NCI-H2227 treated with DMSO at 0.1 percent for 48 hours (cell line): ENCODE measurements at regions not wholly inside any gene's neighbourhood (a gene's known extent, or its start where the extent isn't known, plus 50 kb on each side); places are given as distances from the start of the nearest gene placed in this dataset.
"Not testable (repeated sequence)": the region's sequence is repeated elsewhere in the genome, so short reads cannot be mapped to it uniquely, and the experiment has no call there.

Source experiments
- DNase-seq: peaks from one replicate; lab custom pipeline; 2025; lab: John Stamatoyannopoulos, UW

- no peak for DNase-seq
These were observed 833.9 kb upstream of the PRKX start for GRCh38 chrX:4547213-4547836.

- not testable (repeated sequence) for DNase-seq
These were observed 832.7 kb upstream of the PRKX start for GRCh38 chrX:4546178-4546577.

GRCh38 chrX:4528247-4528646 lies 814.8 kb upstream of the PRKX start:
- no peak for DNase-seq

- DNase-seq = no peak
These were observed 772.5 kb upstream of the PRKX start for GRCh38 chrX:4485912-4486311.

GRCh38 chrX:4484266-4484665 lies 770.8 kb upstream of the PRKX start:
- DNase-seq = no peak

- no peak for DNase-seq
These were observed 738.1 kb upstream of the PRKX start for GRCh38 chrX:4451591-4451990.

GRCh38 chrX:4450177-4450576 lies 736.7 kb upstream of the PRKX start:
- no peak for DNase-seq

GRCh38 chrX:4435905-4436304 lies 722.5 kb upstream of the PRKX start:
- no peak for DNase-seq

- no peak for DNase-seq
These were observed 684.0 kb upstream of the PRKX start for GRCh38 chrX:4397471-4397870.

- DNase-seq = no peak
These were observed 668.8 kb upstream of the PRKX start for GRCh38 chrX:4382273-4382672.

- DNase-seq = no peak
These were observed 667.3 kb upstream of the PRKX start for GRCh38 chrX:4380710-4381109.

GRCh38 chrX:4379071-4379470 lies 665.6 kb upstream of the PRKX start:
- DNase-seq = no peak

GRCh38 chrX:4373791-4374190 lies 660.3 kb upstream of the PRKX start:
- DNase-seq = no peak

GRCh38 chrX:4358577-4358976 lies 645.1 kb upstream of the PRKX start:
- no peak for DNase-seq

- no peak for DNase-seq
These were observed 609.5 kb upstream of the PRKX start for GRCh38 chrX:4322916-4323315.

- DNase-seq = no peak
These were observed 607.0 kb upstream of the PRKX start for GRCh38 chrX:4320436-4320947.

GRCh38 chrX:4315891-4316290 lies 602.4 kb upstream of the PRKX start:
- DNase-seq = no peak

- no peak for DNase-seq
These were observed 601.1 kb upstream of the PRKX start for GRCh38 chrX:4314586-4314985.

- no peak for DNase-seq
These were observed 563.7 kb upstream of the PRKX start for GRCh38 chrX:4277122-4277521.

- DNase-seq = no peak
These were observed 555.2 kb upstream of the PRKX start for GRCh38 chrX:4268676-4269075.

- no peak for DNase-seq
These were observed 551.6 kb upstream of the PRKX start for GRCh38 chrX:4265036-4265435.

GRCh38 chrX:4263030-4263803 lies 549.8 kb upstream of the PRKX start:
- DNase-seq = no peak

- DNase-seq = no peak
These were observed 539.6 kb upstream of the PRKX start for GRCh38 chrX:4253092-4253491.

GRCh38 chrX:4249401-4249800 lies 536.0 kb upstream of the PRKX start:
- DNase-seq = no peak
